ENCODE measurements at regions not wholly inside any gene's neighbourhood (a gene's known extent, or its start where the extent isn't known, plus 50 kb on each side); places are given as distances from the start of the nearest gene placed in this dataset.

DNA sequence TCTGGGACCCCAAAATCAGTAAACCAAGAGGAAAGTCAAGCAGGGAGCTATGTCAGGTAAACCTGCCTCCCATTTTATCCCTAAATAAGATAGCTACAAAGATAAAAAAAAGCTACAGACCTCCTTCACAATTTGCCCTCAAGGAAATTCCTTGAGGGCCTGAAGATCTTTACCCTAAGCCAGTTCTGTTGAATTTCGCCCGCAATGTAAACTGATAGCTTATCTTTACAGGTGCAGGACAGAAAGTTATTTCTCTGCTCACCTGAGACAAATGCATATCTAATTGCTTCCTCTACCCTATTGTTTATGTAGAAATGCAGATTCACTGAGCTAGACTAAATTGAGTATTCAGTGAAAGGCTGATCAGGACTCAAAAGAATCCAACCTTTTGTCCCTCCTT, 153.4 kb upstream of the CHRM3 start:
- no peak for ATAC-seq
- Histone ChIP-seq H3K27ac (no peak overlapping the region), H3K36me3 (no peaks in the 10 kb centered on the region), H3K4me1 (no peaks in the 10 kb centered on the region), H3K9me3 (no peaks in the 10 kb centered on the region), H3K4me3 (no peak overlapping the region), H3K27me3 (no peaks in the 10 kb centered on the region)
- 85% methylated on average over 2 of the region's 2 CpGs; no CpG with 5 or more reads in 1 of the 2 donors for WGBS, 2 donors (ENCODE audit: low coverage in 1 of 2)
- no peak for TF ChIP-seq POLR2A (IDR thresholded peaks at IDR 0.05)
- TF ChIP-seq POLR2AphosphoS5 (IDR thresholded peaks at IDR 0.05): no peak
- no peak for TF ChIP-seq EP300 (IDR thresholded peaks at IDR 0.05)
- TF ChIP-seq, protein P1, sequence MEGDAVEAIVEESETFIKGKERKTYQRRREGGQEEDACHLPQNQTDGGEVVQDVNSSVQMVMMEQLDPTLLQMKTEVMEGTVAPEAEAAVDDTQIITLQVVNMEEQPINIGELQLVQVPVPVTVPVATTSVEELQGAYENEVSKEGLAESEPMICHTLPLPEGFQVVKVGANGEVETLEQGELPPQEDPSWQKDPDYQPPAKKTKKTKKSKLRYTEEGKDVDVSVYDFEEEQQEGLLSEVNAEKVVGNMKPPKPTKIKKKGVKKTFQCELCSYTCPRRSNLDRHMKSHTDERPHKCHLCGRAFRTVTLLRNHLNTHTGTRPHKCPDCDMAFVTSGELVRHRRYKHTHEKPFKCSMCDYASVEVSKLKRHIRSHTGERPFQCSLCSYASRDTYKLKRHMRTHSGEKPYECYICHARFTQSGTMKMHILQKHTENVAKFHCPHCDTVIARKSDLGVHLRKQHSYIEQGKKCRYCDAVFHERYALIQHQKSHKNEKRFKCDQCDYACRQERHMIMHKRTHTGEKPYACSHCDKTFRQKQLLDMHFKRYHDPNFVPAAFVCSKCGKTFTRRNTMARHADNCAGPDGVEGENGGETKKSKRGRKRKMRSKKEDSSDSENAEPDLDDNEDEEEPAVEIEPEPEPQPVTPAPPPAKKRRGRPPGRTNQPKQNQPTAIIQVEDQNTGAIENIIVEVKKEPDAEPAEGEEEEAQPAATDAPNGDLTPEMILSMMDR (IDR thresholded peaks at IDR 0.05): no peak

DNA sequence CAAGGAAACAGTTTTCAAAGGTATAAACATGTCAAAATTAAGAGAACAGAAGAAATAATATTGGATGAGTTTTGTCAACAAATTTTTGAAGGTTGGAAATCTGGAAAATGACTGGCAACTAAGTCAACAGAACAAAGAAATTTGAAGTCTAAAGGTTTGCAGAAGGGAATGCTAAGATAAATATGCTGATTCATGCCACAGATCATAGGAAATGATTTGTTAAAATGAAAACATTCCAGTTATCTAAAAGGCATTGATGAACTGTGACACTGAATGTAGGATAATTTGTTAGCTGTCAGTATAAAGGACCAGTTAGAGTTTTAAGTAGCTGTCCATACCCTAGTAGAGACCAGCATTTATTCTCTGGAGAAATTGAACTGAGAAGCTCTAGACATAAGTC, 157.9 kb upstream of the CHRM3 start:
- H3K27me3 ChIP-seq: no peaks in the 10 kb centered on the region
- TF ChIP-seq POLR2A (IDR thresholded peaks at IDR 0.05) (no peak), POLR2AphosphoS5 (IDR thresholded peaks at IDR 0.05) (no peak), EP300 (IDR thresholded peaks at IDR 0.05) (no peak)
- TF ChIP-seq, protein P1 (IDR thresholded peaks at IDR 0.05): no peak
- ATAC-seq: no peak

DNA sequence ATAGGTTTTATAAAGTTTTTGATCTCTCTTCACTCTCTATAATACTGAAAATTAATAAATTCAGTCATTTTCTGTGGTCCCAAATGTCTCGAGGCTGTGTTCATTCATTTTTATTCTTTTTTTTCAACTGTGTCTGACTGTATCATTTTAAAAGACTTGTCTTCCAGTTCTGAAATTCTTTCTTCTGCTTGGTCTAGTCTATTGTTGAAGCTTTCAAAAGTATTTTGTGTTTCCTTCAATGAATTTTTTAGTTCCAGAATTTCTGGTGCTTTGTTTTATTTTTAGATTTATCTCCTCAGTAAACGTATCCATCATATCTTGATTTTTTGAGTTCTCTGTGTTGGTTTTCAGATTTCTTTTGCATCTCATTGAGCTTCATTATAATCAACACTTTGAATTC, 161.0 kb upstream of the CHRM3 start:
- Histone ChIP-seq H3K27ac (no peak overlapping the region), H3K36me3 (no peaks in the 10 kb centered on the region), H3K9me3 (peaks cover 0 to 38% (median 0%) of the 10 kb centered on the region in 3 donors), H3K4me1 (no peaks in the 10 kb centered on the region), H3K4me3 (no peak overlapping the region), H3K27me3 (no peaks in the 10 kb centered on the region)
- 79 to 100% methylated on average over 1 to 2 of the region's 2 CpGs for WGBS, 2 donors (ENCODE audit: low coverage in 1 of 2)
- TF ChIP-seq POLR2A (IDR thresholded peaks at IDR 0.05): no peak
- no peak for TF ChIP-seq POLR2AphosphoS5 (IDR thresholded peaks at IDR 0.05)
- TF ChIP-seq, protein P1 (IDR thresholded peaks at IDR 0.05): no peak
- no peak for TF ChIP-seq EP300 (IDR thresholded peaks at IDR 0.05)
- ATAC-seq: no peak

More for the DNA sequence above, 157.9 kb upstream of the CHRM3 start:
- Histone ChIP-seq H3K27ac (no peak overlapping the region), H3K36me3 (no peaks in the 10 kb centered on the region), H3K4me3 (no peak overlapping the region), H3K4me1 (no peaks in the 10 kb centered on the region), H3K9me3 (peaks cover 0 to 24% (median 0%) of the 10 kb centered on the region in 3 donors)

DNA sequence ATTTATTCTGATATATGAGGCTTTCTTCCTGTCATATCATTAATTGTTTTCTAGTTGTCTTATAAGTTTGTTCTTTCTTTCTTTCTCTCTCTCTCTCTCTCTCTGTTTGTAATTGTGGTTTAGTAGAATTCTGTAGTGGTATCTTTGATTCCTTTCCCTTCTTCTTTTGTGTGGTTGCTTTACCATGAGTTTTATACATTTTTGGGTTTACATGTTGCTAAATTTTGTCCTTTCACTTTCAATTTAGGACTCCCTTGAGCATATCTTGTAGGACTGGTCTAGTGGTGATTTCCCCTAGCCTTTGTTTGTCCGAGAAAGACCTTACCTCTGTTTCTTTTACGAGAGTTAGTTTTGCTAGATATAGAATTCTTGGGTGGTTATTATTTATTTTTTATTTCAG, 162.3 kb upstream of the CHRM3 start:
- Histone ChIP-seq H3K4me3 (no peak overlapping the region), H3K27ac (no peak overlapping the region), H3K27me3 (no peaks in the 10 kb centered on the region), H3K4me1 (no peaks in the 10 kb centered on the region), H3K9me3 (peaks cover 0 to 38% (median 0%) of the 10 kb centered on the region in 3 donors), H3K36me3 (no peaks in the 10 kb centered on the region)
- no peak for ATAC-seq
- TF ChIP-seq POLR2AphosphoS5 (IDR thresholded peaks at IDR 0.05): no peak
- TF ChIP-seq POLR2A (IDR thresholded peaks at IDR 0.05): no peak
- TF ChIP-seq EP300 (IDR thresholded peaks at IDR 0.05): no peak
- TF ChIP-seq, protein P1 (IDR thresholded peaks at IDR 0.05): no peak
- WGBS, 2 donors (ENCODE audit: low coverage in 1 of 2): 91% methylated on average over 2 of the region's 2 CpGs; no CpG with 5 or more reads in 1 of the 2 donors

DNA sequence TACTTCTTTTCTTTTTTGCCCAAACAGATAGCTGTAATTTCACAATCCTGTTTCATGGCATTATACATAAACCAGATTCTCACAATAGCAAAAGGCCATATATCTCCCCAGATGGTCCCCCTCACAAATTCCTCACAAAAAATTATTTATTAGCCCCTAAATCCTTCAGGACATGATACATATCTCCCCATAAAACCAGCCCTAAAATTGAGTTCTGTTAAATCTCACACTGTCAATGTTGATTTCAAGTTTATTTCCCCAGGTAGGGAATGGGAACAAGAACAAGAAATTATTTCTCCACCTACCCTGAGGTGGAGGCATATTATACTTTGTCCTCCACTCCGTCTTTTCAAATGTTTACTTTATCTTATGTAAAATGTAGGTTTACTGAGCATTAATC, 163.4 kb upstream of the CHRM3 start:
- no peaks in the 10 kb centered on the region for H3K27me3 ChIP-seq
- peaks cover 0 to 38% (median 0%) of the 10 kb centered on the region in 3 donors for H3K9me3 ChIP-seq
- no peak overlapping the region for H3K4me3 ChIP-seq
- WGBS, 2 donors (ENCODE audit: low coverage in 1 of 2): 79 to 80% methylated on average over 1 of the region's 1 CpG
- no peak for ATAC-seq
- no peak for TF ChIP-seq POLR2A (IDR thresholded peaks at IDR 0.05)
- TF ChIP-seq POLR2AphosphoS5 (IDR thresholded peaks at IDR 0.05): no peak
- no peak for TF ChIP-seq EP300 (IDR thresholded peaks at IDR 0.05)
- TF ChIP-seq, protein P1 (IDR thresholded peaks at IDR 0.05): no peak
- no peaks in the 10 kb centered on the region for H3K4me1 ChIP-seq
- H3K36me3 ChIP-seq: no peaks in the 10 kb centered on the region
- no peak overlapping the region for H3K27ac ChIP-seq
